ENCODE measurements at regions not wholly inside any gene's neighbourhood (a gene's known extent, or its start where the extent isn't known, plus 50 kb on each side); places are given as distances from the start of the nearest gene placed in this dataset.

- peaks cover 1% of the 10 kb centered on the region for H3K27me3 Mint-ChIP-seq (ENCODE audit: unreplicated experiment)
- no peaks in the 10 kb centered on the region for H3K4me1 Mint-ChIP-seq (ENCODE audit: low read depth, unreplicated experiment)
- H3K9me3 Mint-ChIP-seq (ENCODE audit: unreplicated experiment), result peaks cover 2% of the 10 kb centered on the region
- H3K36me3 Mint-ChIP-seq (ENCODE audit: unreplicated experiment), result no peaks in the 10 kb centered on the region
- TF ChIP-seq CTCF (IDR thresholded peaks at IDR 0.05; ENCODE audit: partially characterized antibody, unreplicated experiment), result no peak
- H3K4me3 Mint-ChIP-seq (ENCODE audit: unreplicated experiment), result no peak overlapping the region
- H3K27ac Mint-ChIP-seq (ENCODE audit: unreplicated experiment), result no peak overlapping the region
- DNase-seq, result no peak
Measured at GRCh38 chr1:222104694-222105392, 363.0 kb upstream of the DUSP10 start.

GRCh38 chr1:222104097-222104496 is 362.2 kb upstream of the DUSP10 start:
- no peaks in the 10 kb centered on the region for H3K4me1 Mint-ChIP-seq (ENCODE audit: low read depth, unreplicated experiment)
- H3K27ac Mint-ChIP-seq (ENCODE audit: unreplicated experiment), result no peak overlapping the region
- H3K36me3 Mint-ChIP-seq (ENCODE audit: unreplicated experiment), result no peaks in the 10 kb centered on the region
- TF ChIP-seq CTCF (IDR thresholded peaks at IDR 0.05; ENCODE audit: partially characterized antibody, unreplicated experiment), result no peak
- no peak for DNase-seq
- no peak overlapping the region for H3K4me3 Mint-ChIP-seq (ENCODE audit: unreplicated experiment)
- peaks cover 1% of the 10 kb centered on the region for H3K27me3 Mint-ChIP-seq (ENCODE audit: unreplicated experiment)
- peaks cover 2% of the 10 kb centered on the region for H3K9me3 Mint-ChIP-seq (ENCODE audit: unreplicated experiment)

GRCh38 chr1:222099746-222100145 is 357.9 kb upstream of the DUSP10 start:
- no peaks in the 10 kb centered on the region for H3K27me3 Mint-ChIP-seq (ENCODE audit: unreplicated experiment)
- no peak overlapping the region for H3K27ac Mint-ChIP-seq (ENCODE audit: unreplicated experiment)
- no peaks in the 10 kb centered on the region for H3K4me1 Mint-ChIP-seq (ENCODE audit: low read depth, unreplicated experiment)
- no peak for DNase-seq
- no peak overlapping the region for H3K4me3 Mint-ChIP-seq (ENCODE audit: unreplicated experiment)
- TF ChIP-seq CTCF (IDR thresholded peaks at IDR 0.05; ENCODE audit: partially characterized antibody, unreplicated experiment), result no peak
- no peaks in the 10 kb centered on the region for H3K36me3 Mint-ChIP-seq (ENCODE audit: unreplicated experiment)
- peaks cover 2% of the 10 kb centered on the region for H3K9me3 Mint-ChIP-seq (ENCODE audit: unreplicated experiment)

- Mint-ChIP-seq H3K4me3 (ENCODE audit: unreplicated experiment) (no peak overlapping the region), H3K36me3 (ENCODE audit: unreplicated experiment) (no peaks in the 10 kb centered on the region), H3K9me3 (ENCODE audit: unreplicated experiment) (peaks cover 2% of the 10 kb centered on the region), H3K27ac (ENCODE audit: unreplicated experiment) (no peak overlapping the region), H3K27me3 (ENCODE audit: unreplicated experiment) (no peaks in the 10 kb centered on the region), H3K4me1 (ENCODE audit: low read depth, unreplicated experiment) (no peaks in the 10 kb centered on the region)
- no peak for TF ChIP-seq CTCF (IDR thresholded peaks at IDR 0.05; ENCODE audit: partially characterized antibody, unreplicated experiment)
- DNase-seq, result no peak
Measured at GRCh38 chr1:222098404-222098803, 356.5 kb upstream of the DUSP10 start.

GRCh38 chr1:222097588-222097987 is 355.7 kb upstream of the DUSP10 start:
- Mint-ChIP-seq H3K27ac (ENCODE audit: unreplicated experiment) (no peak overlapping the region), H3K36me3 (ENCODE audit: unreplicated experiment) (no peaks in the 10 kb centered on the region), H3K4me3 (ENCODE audit: unreplicated experiment) (no peak overlapping the region), H3K27me3 (ENCODE audit: unreplicated experiment) (no peaks in the 10 kb centered on the region), H3K4me1 (ENCODE audit: low read depth, unreplicated experiment) (no peaks in the 10 kb centered on the region), H3K9me3 (ENCODE audit: unreplicated experiment) (peaks cover 2% of the 10 kb centered on the region)
- DNase-seq, result no peak
- no peak for TF ChIP-seq CTCF (IDR thresholded peaks at IDR 0.05; ENCODE audit: partially characterized antibody, unreplicated experiment)
